ENCODE measurements at regions not wholly inside any gene's neighbourhood (a gene's known extent, or its start where the extent isn't known, plus 50 kb on each side); places are given as distances from the start of the nearest gene placed in this dataset.

DNA sequence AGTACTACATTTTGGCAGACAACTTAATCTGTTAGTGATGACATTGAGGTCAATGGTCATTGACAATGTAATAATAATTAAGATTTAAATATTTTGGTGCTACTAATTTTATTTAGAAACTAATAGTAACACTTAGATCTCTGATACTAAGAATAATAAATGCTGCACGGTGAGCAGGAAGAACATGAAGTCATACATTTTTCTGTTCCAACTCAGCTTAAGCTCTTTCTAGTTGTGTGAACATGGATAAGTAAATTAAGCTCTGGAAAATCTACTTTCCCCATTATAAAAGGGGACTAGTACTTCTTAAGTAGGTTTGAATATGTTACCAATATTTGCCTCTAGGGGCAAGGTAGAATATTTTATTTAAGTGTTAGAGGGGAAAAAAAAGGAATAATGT is 65.9 kb upstream of the MEOX2 start:
- TF ChIP-seq REST (IDR thresholded peaks at IDR 0.05) (no peak), RXRA (IDR thresholded peaks at IDR 0.05) (no peak), GABPA (IDR thresholded peaks at IDR 0.05 in 1 of 2, conservative IDR thresholded peaks at IDR 0.05 in 1 of 2) (no peak), ZBTB33 (IDR thresholded peaks at IDR 0.05) (no peak), TAF1 (conservative IDR thresholded peaks at IDR 0.05) (no peak), SP1 (IDR thresholded peaks at IDR 0.05) (no peak), RAD21 (IDR thresholded peaks at IDR 0.05) (no peak), YY1 (IDR thresholded peaks at IDR 0.05) (no peak), JUND (IDR thresholded peaks at IDR 0.05) (no peak), EGR1 (IDR thresholded peaks at IDR 0.05; ENCODE audit: low read depth in 2 of 2) (no peak)
- TF ChIP-seq, protein P1, sequence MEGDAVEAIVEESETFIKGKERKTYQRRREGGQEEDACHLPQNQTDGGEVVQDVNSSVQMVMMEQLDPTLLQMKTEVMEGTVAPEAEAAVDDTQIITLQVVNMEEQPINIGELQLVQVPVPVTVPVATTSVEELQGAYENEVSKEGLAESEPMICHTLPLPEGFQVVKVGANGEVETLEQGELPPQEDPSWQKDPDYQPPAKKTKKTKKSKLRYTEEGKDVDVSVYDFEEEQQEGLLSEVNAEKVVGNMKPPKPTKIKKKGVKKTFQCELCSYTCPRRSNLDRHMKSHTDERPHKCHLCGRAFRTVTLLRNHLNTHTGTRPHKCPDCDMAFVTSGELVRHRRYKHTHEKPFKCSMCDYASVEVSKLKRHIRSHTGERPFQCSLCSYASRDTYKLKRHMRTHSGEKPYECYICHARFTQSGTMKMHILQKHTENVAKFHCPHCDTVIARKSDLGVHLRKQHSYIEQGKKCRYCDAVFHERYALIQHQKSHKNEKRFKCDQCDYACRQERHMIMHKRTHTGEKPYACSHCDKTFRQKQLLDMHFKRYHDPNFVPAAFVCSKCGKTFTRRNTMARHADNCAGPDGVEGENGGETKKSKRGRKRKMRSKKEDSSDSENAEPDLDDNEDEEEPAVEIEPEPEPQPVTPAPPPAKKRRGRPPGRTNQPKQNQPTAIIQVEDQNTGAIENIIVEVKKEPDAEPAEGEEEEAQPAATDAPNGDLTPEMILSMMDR (IDR thresholded peaks at IDR 0.05; ENCODE audit: low read depth, low read length, missing input control): no peak
- TF ChIP-seq, protein P2, sequence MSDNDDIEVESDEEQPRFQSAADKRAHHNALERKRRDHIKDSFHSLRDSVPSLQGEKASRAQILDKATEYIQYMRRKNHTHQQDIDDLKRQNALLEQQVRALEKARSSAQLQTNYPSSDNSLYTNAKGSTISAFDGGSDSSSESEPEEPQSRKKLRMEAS (IDR thresholded peaks at IDR 0.05): no peak
- TF ChIP-seq, protein P3, sequence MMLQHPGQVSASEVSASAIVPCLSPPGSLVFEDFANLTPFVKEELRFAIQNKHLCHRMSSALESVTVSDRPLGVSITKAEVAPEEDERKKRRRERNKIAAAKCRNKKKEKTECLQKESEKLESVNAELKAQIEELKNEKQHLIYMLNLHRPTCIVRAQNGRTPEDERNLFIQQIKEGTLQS (IDR thresholded peaks at IDR 0.05): no peak

Data from liver (tissue), 3 donors.